Lower lobe of right lung (tissue), 2 donors: ENCODE measurements at regions not wholly inside any gene's neighbourhood (a gene's known extent, or its start where the extent isn't known, plus 50 kb on each side); places are given as distances from the start of the nearest gene placed in this dataset.

Experiments used
- ATAC-seq, 2 donors: fragments of 200-7000 bp; cut with Tn5 transposase; one replicate each; pipeline ENCODE4 v1.9.1; 2020 to 2022; ENCODE audit warnings: mild to moderate bottlenecking in 2 of 2, moderate library complexity in 2 of 2
- DNase-seq: peaks from one replicate; pipeline ENCODE4 v3.0.0-alpha.2; 2020
- H3K27ac ChIP-seq: fragments of 200-600 bp; one replicate; pipeline ENCODE4 v1.8.0; 2022
- H3K27me3 ChIP-seq: fragments of 200-600 bp; one replicate; pipeline ENCODE4 v1.8.0; 2022; ENCODE audit warnings: low read depth
- H3K36me3 ChIP-seq: fragments of 200-600 bp; one replicate; pipeline ENCODE4 v1.8.0; 2022; ENCODE audit warnings: mild to moderate bottlenecking
- H3K4me1 ChIP-seq: fragments of 200-600 bp; one replicate; pipeline ENCODE4 v1.8.0; 2022
- H3K4me3 ChIP-seq: fragments of 200-600 bp; one replicate; pipeline ENCODE4 v1.8.0; 2022; ENCODE audit warnings: mild to moderate bottlenecking
- H3K9me3 ChIP-seq: fragments of 200-600 bp; one replicate; pipeline ENCODE4 v1.8.0; 2022
- CTCF ChIP-seq: fragments of 200-600 bp; IDR thresholded peaks from one replicate; pipeline ENCODE4 v1.8.0; 2022; ENCODE audit warnings: antibody characterized with exemption, mild to moderate bottlenecking
- intact Hi-C: fragments of 100-400 bp; cut with DNase I; formaldehyde crosslinking; loops from one replicate; pipeline ENCODE4 v1.11.0; 2022
- donor health status: DM: no; HTN: yes; CAD: no; lungs with severe emphysema.

GRCh38 chr18:25553631-25554263 lies 201.8 kb upstream of the ZNF521 start:
- Histone ChIP-seq H3K36me3 (no peaks in the 10 kb centered on the region), H3K4me3 (no peak overlapping the region), H3K4me1 (no peaks in the 10 kb centered on the region), H3K27me3 (no peaks in the 10 kb centered on the region), H3K27ac (no peak overlapping the region), H3K9me3 (no peaks in the 10 kb centered on the region)
- no peak for ATAC-seq
- intact Hi-C loops: no loop called here
- no peak for DNase-seq
- no peak for TF ChIP-seq CTCF

- intact Hi-C loops: no loop called here
- ATAC-seq (peak in 1 of 2 donors; percentile 32), DNase-seq (no peak)
- Histone ChIP-seq H3K4me1 (no peaks in the 10 kb centered on the region), H3K36me3 (no peaks in the 10 kb centered on the region), H3K9me3 (no peaks in the 10 kb centered on the region), H3K4me3 (no peak overlapping the region), H3K27ac (no peak overlapping the region), H3K27me3 (no peaks in the 10 kb centered on the region)
- no peak for TF ChIP-seq CTCF
Observed at GRCh38 chr18:25544546-25545287, 192.8 kb upstream of the ZNF521 start.

- H3K27me3 ChIP-seq: no peaks in the 10 kb centered on the region
- H3K36me3 ChIP-seq: no peaks in the 10 kb centered on the region
- no peak overlapping the region for H3K27ac ChIP-seq
- no peaks in the 10 kb centered on the region for H3K9me3 ChIP-seq
- ATAC-seq (no peak), DNase-seq (no peak)
- no peak for TF ChIP-seq CTCF
- intact Hi-C loops: no loop called here
- H3K4me3 ChIP-seq: no peak overlapping the region
- H3K4me1 ChIP-seq: no peaks in the 10 kb centered on the region
Observed at GRCh38 chr18:25538175-25538922, 186.4 kb upstream of the ZNF521 start.

- intact Hi-C loops: no loop called here
- DNase-seq (no peak), ATAC-seq (no peak)
- H3K27me3 ChIP-seq: no peaks in the 10 kb centered on the region
- H3K27ac ChIP-seq: no peak overlapping the region
- H3K9me3 ChIP-seq: no peaks in the 10 kb centered on the region
- TF ChIP-seq CTCF: no peak
- H3K4me1 ChIP-seq: no peaks in the 10 kb centered on the region
- no peak overlapping the region for H3K4me3 ChIP-seq
- no peaks in the 10 kb centered on the region for H3K36me3 ChIP-seq
Observed at GRCh38 chr18:25535495-25535894, 183.5 kb upstream of the ZNF521 start.

GRCh38 chr18:25534401-25534800 lies 182.4 kb upstream of the ZNF521 start:
- no peak for TF ChIP-seq CTCF
- H3K9me3 ChIP-seq: no peaks in the 10 kb centered on the region
- no peaks in the 10 kb centered on the region for H3K36me3 ChIP-seq
- no peaks in the 10 kb centered on the region for H3K4me1 ChIP-seq
- no peak overlapping the region for H3K27ac ChIP-seq
- no peaks in the 10 kb centered on the region for H3K27me3 ChIP-seq
- DNase-seq (no peak), ATAC-seq (no peak)
- no peak overlapping the region for H3K4me3 ChIP-seq
- intact Hi-C loops: no loop called here
